NCI-H446 (cell line): ENCODE measurements at regions not wholly inside any gene's neighbourhood (a gene's known extent, or its start where the extent isn't known, plus 50 kb on each side); places are given as distances from the start of the nearest gene placed in this dataset.
"Not testable (repeated sequence)": the region's sequence is repeated elsewhere in the genome, so short reads cannot be mapped to it uniquely, and the experiment has no call there.

ENCODE experiments used
- DNase-seq, 2 experiments: peaks; one replicate each; lab custom pipeline; 2025; lab: John Stamatoyannopoulos, UW

- DNase-seq = no peak
These were observed 303.9 kb downstream of the FOXO1 start for GRCh38 chr13:40362502-40362901.

GRCh38 chr13:40363653-40364052 lies 302.8 kb downstream of the FOXO1 start:
- no peak for DNase-seq

DNA sequence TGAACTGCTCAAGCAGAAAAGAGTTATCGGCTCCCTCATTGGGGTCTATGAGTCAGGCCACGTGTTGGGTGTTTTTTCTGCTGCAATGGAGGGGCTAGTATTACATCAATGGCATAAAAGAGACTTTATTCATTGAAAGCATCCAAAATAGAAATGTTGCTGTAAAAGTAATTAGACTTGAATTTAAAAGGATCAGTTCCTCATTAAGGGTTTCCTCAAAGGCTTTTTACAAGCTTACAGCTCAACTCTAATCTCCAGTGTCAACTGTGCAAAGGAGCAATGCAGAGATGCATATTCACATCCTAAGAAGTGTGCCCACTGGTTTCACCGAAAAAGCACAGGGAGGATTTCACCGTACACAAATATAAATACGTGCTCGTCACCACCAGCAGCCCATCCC lies 300.3 kb downstream of the FOXO1 start:
- DNase-seq = no peak

DNA sequence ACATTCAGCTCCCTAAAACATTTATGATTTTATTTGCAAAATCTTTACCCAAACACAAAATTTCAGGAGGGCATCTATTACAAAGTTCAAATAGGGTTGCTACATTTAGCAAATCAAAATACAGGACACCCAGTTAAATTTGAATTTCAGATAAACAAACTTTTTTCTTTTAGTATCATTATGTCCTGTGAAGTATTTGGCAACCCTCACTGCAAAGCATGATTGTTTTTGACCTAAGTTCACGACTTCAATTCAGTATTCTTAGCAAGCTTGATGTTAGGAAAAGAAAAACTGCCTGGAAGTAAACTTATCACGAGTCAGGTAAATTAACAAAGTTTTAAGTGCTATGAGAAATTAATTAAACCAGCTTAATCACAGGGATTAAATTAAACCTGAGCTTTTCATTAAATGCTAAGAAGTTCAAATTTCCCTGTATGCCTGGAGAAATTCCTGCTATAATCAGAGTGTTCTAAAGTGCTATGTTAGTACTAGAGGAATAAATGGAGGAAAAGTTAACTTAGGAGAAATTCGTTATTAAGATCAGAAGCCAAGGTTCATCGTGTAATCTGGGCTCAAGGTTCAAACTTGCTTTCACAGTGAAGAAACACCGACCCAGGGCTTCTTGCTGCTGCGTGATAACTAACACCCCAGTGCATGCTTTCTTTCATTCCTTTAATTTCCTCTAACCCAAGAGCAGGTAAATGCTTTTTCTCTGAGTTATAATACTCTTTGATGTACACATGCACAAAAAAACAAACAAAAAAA lies 298.1 kb downstream of the FOXO1 start:
- DNase-seq = no peak

DNA sequence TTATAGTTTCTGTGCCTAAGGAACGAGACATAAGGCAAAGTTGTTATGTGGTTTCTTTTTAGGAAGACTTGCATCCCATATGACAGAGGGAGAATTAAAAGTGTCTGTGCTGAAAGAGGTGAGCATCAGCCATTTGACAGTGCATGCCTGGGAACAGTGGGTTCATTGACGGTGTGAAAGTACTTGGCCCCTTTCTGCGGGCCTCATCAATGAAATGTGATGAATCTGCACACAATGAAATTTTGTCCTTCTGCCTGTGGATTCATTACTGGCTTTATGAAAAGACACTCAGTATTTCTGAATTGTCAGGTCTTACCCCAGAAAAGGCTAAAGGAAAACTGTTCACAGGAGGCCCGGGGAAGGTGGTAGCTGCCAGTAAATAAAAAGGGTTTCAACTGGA lies 295.8 kb downstream of the FOXO1 start:
- DNase-seq = no peak

- peak; percentile 84 to 96 for DNase-seq
These were observed 294.8 kb downstream of the FOXO1 start for GRCh38 chr13:40371531-40372125.

- not testable (repeated sequence) for DNase-seq
These were observed 292.8 kb downstream of the FOXO1 start for GRCh38 chr13:40373608-40374007.

DNA sequence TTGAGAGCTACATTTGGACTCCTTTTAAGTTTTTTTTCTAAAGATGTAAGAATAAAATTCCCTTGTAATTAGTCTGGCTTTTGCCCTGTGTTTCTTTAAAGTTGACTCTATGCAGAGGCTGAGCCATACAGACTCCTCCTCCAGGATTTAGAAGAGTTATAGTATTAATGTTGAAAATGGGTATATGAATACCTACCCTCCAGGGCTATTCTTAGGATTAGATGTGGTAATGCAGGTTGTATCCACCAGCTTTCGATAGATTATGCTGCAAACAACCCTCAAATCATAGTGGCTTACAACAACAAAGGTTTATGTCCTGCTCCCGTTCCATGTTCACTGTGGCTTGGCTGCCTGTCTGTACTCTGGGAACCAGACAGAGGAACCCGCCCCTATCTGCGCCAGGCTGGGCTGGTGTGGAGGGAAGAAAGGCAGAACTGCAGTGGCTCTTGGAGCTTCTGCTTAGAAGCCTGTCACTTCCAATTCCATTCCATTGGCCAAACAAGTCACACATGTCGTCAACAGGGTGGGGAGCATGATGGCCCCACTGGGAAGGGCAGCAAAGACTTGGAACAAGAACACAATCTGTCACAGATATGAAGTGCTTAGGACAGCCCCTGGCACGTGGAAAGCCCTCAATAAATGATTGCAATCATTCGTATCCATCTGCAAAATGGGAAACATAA lies 290.8 kb downstream of the FOXO1 start:
- DNase-seq = peak in 1 of 2 experiments; percentile 36

DNA sequence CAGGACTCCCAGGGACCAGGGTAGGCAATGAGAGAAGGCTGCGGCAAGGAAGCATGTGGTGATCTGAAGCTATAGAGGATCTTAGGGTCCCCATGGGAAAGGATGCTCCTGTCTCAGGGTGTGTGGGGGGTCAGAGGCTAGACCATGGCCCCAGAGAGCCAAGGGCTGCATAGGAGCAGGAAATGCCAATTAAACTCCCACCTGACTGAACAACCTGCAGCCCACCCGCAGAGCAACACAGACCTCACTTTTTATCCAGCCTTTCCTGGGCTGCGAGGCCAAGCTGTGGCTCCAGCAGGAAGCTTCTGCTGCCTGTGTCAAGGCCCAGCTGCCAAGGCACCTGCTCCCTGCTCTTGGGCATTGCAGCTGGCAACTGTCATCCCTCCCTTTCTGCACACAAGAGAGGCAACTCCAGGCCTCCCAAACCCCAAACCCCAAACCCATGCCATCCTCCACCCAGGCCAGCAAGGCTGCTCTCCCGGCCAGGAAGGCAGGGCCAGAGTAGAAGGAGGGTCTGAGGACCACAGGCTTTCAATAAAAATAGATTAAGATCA lies 290.1 kb downstream of the FOXO1 start:
- DNase-seq = peak in 1 of 2 experiments; percentile 55

DNA sequence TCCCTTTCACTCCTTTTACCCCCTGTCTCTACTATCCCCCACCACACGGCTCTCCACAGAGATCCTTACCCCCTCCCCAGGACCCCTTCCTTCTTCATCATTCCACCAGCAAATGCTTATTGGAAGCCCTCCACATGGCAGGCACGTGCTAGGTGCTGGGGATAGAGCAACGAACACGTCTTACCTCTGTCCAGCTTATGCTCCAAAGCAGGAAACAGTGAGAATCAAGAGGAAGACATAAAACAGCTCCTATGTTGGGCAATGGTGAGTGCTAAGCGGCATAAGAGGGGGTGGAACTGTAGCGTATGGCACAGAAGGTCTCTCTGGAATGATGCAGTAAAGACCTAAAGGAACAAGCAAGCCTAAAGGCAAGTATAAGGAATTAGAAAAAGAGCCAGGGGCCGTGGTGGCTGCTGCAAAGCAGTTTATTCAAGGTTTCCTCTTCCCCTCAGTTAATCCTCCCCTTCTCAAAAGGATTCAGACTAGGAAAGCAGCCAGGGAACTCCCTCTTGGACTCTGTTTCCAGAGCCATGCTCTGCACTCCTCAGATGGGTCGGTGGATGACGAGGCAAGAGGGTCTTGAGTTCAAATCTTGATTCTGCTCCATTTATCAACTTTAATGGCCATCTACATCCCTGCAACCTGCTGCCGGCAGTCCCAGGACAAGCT lies 289.4 kb downstream of the FOXO1 start:
- no peak for DNase-seq

DNA sequence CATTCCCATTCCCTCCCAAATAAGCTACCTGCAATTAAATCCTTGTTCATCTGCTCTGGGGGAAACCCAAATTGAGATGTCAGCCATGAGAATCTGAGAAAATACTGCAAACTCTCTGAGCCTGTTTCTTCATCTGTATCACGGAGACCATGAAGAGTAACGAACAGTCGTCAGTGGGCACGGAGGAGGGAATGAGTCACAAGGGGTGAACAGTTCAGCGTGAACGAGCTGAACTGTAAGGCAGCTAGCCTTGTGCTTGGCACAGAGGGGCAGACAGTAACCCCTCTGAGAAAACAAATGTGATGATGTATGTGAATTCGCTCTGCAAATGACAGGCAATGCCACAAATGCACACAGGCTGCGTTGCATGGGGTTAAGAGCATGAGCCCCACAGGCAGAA lies 288.7 kb downstream of the FOXO1 start:
- no peak for DNase-seq

GRCh38 chr13:40379196-40379595 lies 287.2 kb downstream of the FOXO1 start:
- no peak for DNase-seq

DNA sequence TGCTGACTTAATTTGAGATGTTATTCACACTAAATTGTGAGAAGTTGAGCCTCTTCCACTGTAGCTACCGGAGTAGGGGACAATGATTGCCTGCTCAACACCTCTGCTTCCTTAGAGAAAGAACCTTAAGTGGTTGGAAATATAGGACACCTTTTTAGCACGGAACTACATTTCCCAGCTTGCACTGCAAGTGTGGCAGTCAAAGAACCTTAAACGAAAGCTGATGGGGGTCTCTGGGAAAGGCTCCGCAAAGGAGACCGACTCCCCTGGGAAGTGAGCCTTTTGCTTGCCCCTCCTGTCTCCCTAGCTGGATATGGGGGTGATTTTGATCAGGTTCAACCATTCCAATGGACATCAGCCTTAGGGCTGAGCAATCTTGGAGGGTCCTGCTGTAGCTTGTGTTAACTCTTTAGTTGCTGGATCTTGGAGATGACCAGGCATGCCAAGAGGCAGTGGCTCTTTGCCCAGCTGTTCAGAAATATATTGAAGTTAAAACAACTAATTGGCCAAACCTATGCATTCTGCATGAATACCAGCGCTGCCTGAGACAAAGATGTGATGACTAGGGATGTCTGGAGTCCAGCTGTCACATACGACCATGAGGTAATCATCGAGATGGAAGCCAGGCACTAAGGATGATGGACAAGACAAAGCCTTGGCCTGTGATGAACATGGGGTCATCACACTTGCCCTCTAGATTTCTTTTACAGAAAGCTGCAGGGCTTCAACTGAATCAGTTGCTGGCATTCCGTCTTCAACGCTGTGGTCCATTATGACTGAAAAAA lies 286.5 kb downstream of the FOXO1 start:
- DNase-seq = peak in 1 of 2 experiments; percentile 21

DNA sequence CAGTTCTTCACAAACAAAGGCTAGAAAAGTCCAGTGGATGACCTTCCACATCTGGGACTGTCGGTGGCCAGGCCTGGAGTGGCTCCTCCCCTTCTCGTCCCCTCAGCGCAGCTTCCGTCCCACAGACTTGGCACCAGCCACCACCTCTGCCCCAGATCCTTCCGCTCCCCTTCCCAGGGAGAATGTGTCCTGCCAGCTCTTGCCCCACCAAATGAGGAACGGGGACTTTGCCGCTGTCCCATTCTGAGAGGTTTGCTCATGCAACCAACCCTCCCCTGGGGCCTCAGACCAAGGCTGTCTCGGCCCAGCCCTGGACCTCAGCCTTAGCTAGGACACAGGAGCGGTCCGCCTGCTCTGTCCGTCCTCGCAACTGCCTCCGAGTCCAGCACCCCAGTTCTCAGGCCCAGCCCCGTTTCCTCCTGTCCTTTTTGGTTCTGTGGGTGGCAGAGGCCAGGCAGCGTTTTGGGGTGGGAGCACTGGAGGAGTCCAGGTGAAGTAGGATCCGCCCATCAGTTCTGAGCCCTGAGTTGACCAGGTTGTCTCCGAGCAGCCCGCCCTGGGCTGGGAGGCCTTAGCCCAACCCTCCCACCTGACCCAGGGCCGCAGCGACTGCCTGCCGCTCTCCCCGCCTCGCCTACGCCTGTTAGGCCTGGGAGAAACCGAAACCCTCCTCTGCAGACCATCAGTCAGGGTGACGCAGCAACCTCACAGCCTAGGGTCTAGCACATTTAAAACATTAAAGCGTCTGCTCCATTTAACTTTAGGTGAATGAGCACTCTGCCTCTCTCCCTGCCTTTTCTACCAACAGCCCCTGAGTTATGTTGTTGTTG lies 284.3 kb downstream of the FOXO1 start:
- DNase-seq = no peak

DNA sequence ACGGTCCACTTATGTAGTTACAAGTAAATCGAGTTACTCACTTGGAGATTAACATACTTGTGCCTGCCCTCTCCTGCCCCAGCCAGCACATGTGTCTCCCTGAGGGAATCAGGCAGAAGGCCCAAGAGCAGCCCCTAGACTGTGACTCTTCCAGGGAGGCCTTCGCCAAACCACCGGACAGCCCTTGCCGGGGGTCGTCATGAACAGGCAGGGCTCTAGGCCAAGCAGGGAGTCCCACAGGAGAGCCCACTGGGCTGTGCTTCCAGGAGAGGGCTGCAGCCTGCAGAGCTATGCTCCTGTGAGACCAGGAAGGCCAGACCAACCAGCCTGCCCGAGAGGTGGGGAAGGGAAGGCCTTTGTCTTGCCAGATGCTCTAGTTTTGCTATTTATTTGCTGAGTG lies 283.3 kb downstream of the FOXO1 start:
- peak in 1 of 2 experiments; percentile 36 for DNase-seq

DNA sequence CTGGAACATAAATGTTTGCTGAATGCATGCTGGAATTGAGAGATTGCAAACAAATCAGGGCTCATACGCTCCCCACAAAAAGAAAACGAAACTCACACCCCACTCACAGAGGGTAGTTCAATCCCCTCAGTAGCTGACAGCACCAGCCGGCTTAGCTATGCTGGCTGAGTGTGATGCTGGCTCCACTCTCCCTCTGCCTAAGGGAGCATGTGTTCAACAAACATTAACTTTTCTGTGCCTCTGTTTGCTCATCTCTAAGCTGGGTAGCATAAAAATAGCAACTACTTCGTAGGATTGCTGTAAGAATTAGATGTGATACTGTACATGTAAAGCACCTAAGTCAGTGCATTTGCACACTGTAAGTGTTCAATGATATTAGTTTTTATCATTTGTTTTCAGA lies 282.6 kb downstream of the FOXO1 start:
- DNase-seq = no peak

GRCh38 chr13:40384976-40385857 lies 281.2 kb downstream of the FOXO1 start:
- DNase-seq = no peak

DNA sequence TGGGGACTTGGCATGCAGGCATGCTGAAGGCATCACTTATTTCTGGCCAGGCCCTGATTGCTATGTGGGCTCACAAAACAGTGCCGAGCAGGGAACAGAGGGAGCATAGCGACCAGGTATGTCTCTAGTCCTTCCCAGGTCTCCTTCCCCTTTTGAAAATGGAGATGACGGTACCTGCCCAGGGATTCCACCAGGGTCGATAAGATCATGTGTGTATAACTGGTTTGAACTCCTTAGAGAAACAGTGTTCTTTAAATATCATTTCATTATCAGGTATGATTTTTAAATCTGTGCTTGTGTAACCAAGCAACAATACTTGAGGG lies 280.6 kb downstream of the FOXO1 start:
- no peak for DNase-seq

DNA sequence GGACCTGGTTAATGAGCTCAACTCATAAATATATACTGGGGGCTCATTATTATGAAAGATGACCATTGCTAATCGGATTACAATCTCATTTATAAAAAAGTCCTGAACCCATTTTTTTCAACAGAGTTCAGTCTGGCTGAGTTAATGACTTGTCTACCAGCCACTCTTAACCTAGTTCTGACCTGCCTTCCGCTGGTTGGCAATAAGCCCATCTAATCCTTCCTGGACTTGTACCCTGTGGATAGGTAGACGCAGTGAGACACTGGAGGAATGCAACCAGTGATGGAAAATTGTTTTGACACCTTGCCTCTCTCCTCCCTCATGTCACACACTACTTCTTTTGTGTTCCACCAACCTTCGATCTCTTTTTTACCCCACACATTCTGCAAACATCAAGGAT lies 279.9 kb downstream of the FOXO1 start:
- no peak for DNase-seq

DNA sequence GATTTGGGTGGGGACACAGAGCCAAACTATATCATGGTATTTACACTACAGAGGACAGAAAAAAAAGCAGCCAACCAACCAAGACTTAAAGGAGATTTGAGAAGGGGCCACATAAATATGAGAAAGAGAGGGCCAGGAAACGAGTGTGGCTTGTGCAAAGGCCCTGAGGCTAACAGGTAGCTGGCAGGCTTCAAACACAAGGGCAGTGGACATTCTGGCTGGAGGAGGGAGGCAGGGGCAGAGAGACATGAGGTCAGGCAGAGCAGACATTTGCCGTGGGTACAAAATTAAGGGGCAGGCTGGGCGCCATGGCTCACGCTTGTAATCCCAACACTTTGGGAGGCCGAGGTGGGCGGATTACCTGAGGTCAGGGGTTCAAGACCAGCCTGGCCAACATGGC lies 278.7 kb downstream of the FOXO1 start:
- no peak for DNase-seq
